IMR-90 (cell line): ENCODE measurements at regions not wholly inside any gene's neighbourhood (a gene's known extent, or its start where the extent isn't known, plus 50 kb on each side); places are given as distances from the start of the nearest gene placed in this dataset.

Source experiments
- ATAC-seq: fragments of 200-7000 bp; cut with Tn5 transposase; 2 replicates; pipeline ENCODE4 v1.9.1; 2020; ENCODE audit warnings: low read depth, mild to moderate bottlenecking, moderate library complexity
- BruUV-seq: library from RNA; stranded (reverse); fragments of 400-500 nt; replicated peaks from 2 replicates; lab custom pipeline; 2021; lab: Mats Ljungman, UMichigan
- CTCF ChIA-PET: fragments of 300-600 bp; formaldehyde crosslinking; extraction: SDS; loops from one replicate; lab custom pipeline; 2021; ENCODE audit warnings: antibody characterized with exemption; lab: Yijun Ruan, JAX
- POLR2A ChIA-PET: fragments of 300-600 bp; sonication (Branson Sonifier 250); formaldehyde crosslinking; loops from one replicate; lab custom pipeline; 2022; ENCODE audit warnings: antibody characterized with exemption; ENCODE audit not compliant: unreplicated experiment; lab: Charles Lee
- DNase-seq: peaks from one replicate; pipeline ENCODE4 v3.0.0; 2013
- H2AFZ ChIP-seq: replicated peaks from 2 replicates; pipeline ENCODE3; 2013; ENCODE audit warnings: low read length, mild to moderate bottlenecking; ENCODE audit not compliant: poor library complexity
- H2AK5ac ChIP-seq: 2 replicates; pipeline ENCODE4 v1.6.1; 2013; ENCODE audit warnings: low read depth, low read length, inconsistent platforms
- H2AK9ac ChIP-seq: replicated peaks from 2 replicates; pipeline ENCODE3; 2013; ENCODE audit warnings: mild to moderate bottlenecking, low read depth, low read length, moderate library complexity; ENCODE audit not compliant: poor library complexity
- H2BK120ac ChIP-seq: 2 replicates; pipeline ENCODE4 v1.6.1; 2013; ENCODE audit warnings: low read depth, low read length, inconsistent platforms
- H2BK15ac ChIP-seq: 3 replicates; pipeline ENCODE4 v1.6.1; 2013; ENCODE audit warnings: low read depth, low read length, inconsistent platforms
- H2BK20ac ChIP-seq: 2 replicates; pipeline ENCODE4 v1.6.1; 2013; ENCODE audit warnings: low read depth, mild to moderate bottlenecking, inconsistent platforms, low read length, moderate library complexity
- H2BK5ac ChIP-seq: 2 replicates; pipeline ENCODE4 v1.6.1; 2013; ENCODE audit warnings: mild to moderate bottlenecking, low read depth, low read length, inconsistent platforms; ENCODE audit not compliant: poor library complexity, severe bottlenecking
- H3K14ac ChIP-seq: replicated peaks from 2 replicates; pipeline ENCODE4 v1.6.1; 2013; ENCODE audit warnings: low read depth, low read length, inconsistent platforms
- H3K18ac ChIP-seq: 2 replicates; pipeline ENCODE4 v1.6.1; 2013; ENCODE audit warnings: low read depth, low read length, control low read depth
- H3K23ac ChIP-seq: 2 replicates; pipeline ENCODE4 v1.6.1; 2013; ENCODE audit warnings: low read depth, low read length, inconsistent platforms
- H3K27ac ChIP-seq: 2 replicates; pipeline ENCODE4 v1.5.1; 2013; ENCODE audit warnings: mild to moderate bottlenecking, control low read depth, low read length; ENCODE audit not compliant: insufficient read depth
- H3K27me3 ChIP-seq: 2 replicates; pipeline ENCODE4 v1.6.1; 2013; ENCODE audit warnings: low read length; ENCODE audit not compliant: control insufficient read depth, insufficient read depth
- H3K36me3 ChIP-seq: 2 replicates; pipeline ENCODE4 v1.6.1; 2013; ENCODE audit warnings: low read length, mixed read lengths; ENCODE audit not compliant: control insufficient read depth, insufficient read depth
- H3K4ac ChIP-seq: 2 replicates; pipeline ENCODE4 v1.6.1; 2013; ENCODE audit warnings: low read depth, low read length, inconsistent platforms
- H3K4me1 ChIP-seq: 2 replicates; pipeline ENCODE4 v1.6.1; 2013; ENCODE audit warnings: low read length, mixed read lengths; ENCODE audit not compliant: control insufficient read depth, insufficient read depth
- H3K4me2 ChIP-seq: 2 replicates; pipeline ENCODE4 v1.6.1; 2013; ENCODE audit warnings: low read depth, mild to moderate bottlenecking, control low read depth, low read length, moderate library complexity
- H3K4me3 ChIP-seq: 2 replicates; pipeline ENCODE4 v1.5.1; 2013; ENCODE audit warnings: low read depth, mild to moderate bottlenecking, control low read depth, low read length, moderate library complexity; ENCODE audit not compliant: insufficient read depth
- H3K56ac ChIP-seq: 2 replicates; pipeline ENCODE4 v1.6.1; 2013; ENCODE audit warnings: low read length, inconsistent platforms; ENCODE audit not compliant: insufficient read depth; ENCODE audit errors: extremely low read depth
- H3K79me1 ChIP-seq, 2 experiments: 2 replicates each; pipeline ENCODE4 v1.6.1; 2013; ENCODE audit warnings: low read length in 2 of 2, inconsistent platforms in 1 of 2, low read depth in 1 of 2
- H3K9ac ChIP-seq: 2 replicates; pipeline ENCODE4 v1.6.1; 2013; ENCODE audit warnings: low read depth, low read length, control low read depth
- H3K9me1 ChIP-seq: 2 replicates; pipeline ENCODE4 v1.6.1; 2013; ENCODE audit warnings: low read length, inconsistent platforms; ENCODE audit not compliant: insufficient read depth
- H3K9me3 ChIP-seq: 2 replicates; pipeline ENCODE4 v1.6.1; 2013; ENCODE audit warnings: low read length; ENCODE audit not compliant: control insufficient read depth, insufficient read depth
- H4K20me1 ChIP-seq: 2 replicates; pipeline ENCODE4 v1.6.1; 2013; ENCODE audit warnings: low read length, inconsistent platforms; ENCODE audit not compliant: insufficient read depth
- H4K5ac ChIP-seq: 2 replicates; pipeline ENCODE4 v1.6.1; 2013; ENCODE audit warnings: mild to moderate bottlenecking, low read depth, low read length, control low read depth
- H4K8ac ChIP-seq, 2 experiments: 2 replicates each; pipeline ENCODE4 v1.6.1; 2013; ENCODE audit warnings: low read depth in 2 of 2, low read length in 2 of 2, control low read depth in 1 of 2, inconsistent platforms in 1 of 2
- H4K91ac ChIP-seq: 2 replicates; pipeline ENCODE4 v1.6.1; 2013; ENCODE audit warnings: low read depth, low read length, inconsistent platforms; ENCODE audit not compliant: insufficient read depth
- CEBPB ChIP-seq: IDR thresholded peaks from 2 replicates; pipeline ENCODE4 v1.6.1; 2012; ENCODE audit warnings: low read depth, low read length, improper control_type of control experiment
- CHD1 ChIP-seq: IDR thresholded peaks from 2 replicates; pipeline ENCODE4 v1.6.1; 2012; ENCODE audit warnings: low read depth, low read length, improper control_type of control experiment
- FOS ChIP-seq: fragments of 150-350 bp; IDR thresholded peaks from 2 replicates; pipeline ENCODE4 v1.6.1; 2016; ENCODE audit warnings: low read depth, low read length
- MAFK ChIP-seq: IDR thresholded peaks from 2 replicates; pipeline ENCODE4 v1.6.1; 2012; ENCODE audit warnings: low read depth, low read length, improper control_type of control experiment
- MAZ ChIP-seq: IDR thresholded peaks from 2 replicates; pipeline ENCODE4 v1.6.1; 2012; ENCODE audit warnings: low read depth, mild to moderate bottlenecking, low read length, improper control_type of control experiment, moderate library complexity, borderline replicate concordance
- MXI1 ChIP-seq: IDR thresholded peaks from 2 replicates; pipeline ENCODE4 v1.6.1; 2012; ENCODE audit warnings: low read depth, mild to moderate bottlenecking, low read length, moderate library complexity, borderline replicate concordance
- NFE2L2 ChIP-seq: fragments of 150-350 bp; IDR thresholded peaks from 2 replicates; pipeline ENCODE4 v1.6.1; 2016; ENCODE audit warnings: low read depth, mild to moderate bottlenecking, low read length
- RAD21 ChIP-seq: IDR thresholded peaks from 2 replicates; pipeline ENCODE4 v1.6.1; 2012; ENCODE audit warnings: low read length, improper control_type of control experiment
- RCOR1 ChIP-seq: IDR thresholded peaks from 2 replicates; pipeline ENCODE4 v1.6.1; 2012; ENCODE audit warnings: mild to moderate bottlenecking, low read length, improper control_type of control experiment; ENCODE audit not compliant: insufficient replicate concordance
- USF2 ChIP-seq: fragments of 150-350 bp; IDR thresholded peaks from 2 replicates; pipeline ENCODE4 v1.6.1; 2017; ENCODE audit warnings: mild to moderate bottlenecking, antibody characterized with exemption, low read length, low read depth
- WGBS, 2 experiments: methylation state at CpG; one replicate each; pipeline versions ENCODE4 v1.1.5 to v1.1.7; 2013; ENCODE audit warnings: missing lambda C conversion rate in 2 of 2; ENCODE audit not compliant: insufficient read length in 1 of 2; ENCODE audit errors: extremely low coverage in 2 of 2; 5-methylcytosine and 5-hydroxymethylcytosine counted together
- dilution Hi-C: fragments of 300-500 bp; cut with HindIII; formaldehyde crosslinking; loops from one replicate; pipeline ENCODE4 v1.14.3; 2018; ENCODE audit warnings: low sequenced_read_pairs; ENCODE audit not compliant: unreplicated experiment
- in situ Hi-C: fragments of 300-500 bp; cut with MboI; formaldehyde crosslinking; loops from 3 replicates; pipeline ENCODE4 v1.14.3; 2019; ENCODE audit warnings: low sequenced_read_pairs, inconsistent platforms, mixed read lengths
- intact Hi-C: fragments of 100-400 bp; cut with micrococcal nuclease; formaldehyde crosslinking; loops from 2 replicates; pipeline ENCODE4 v1.10.0; 2022
- TF ChIP-seq, protein P1 (sequence below): conservative IDR thresholded peaks from 2 replicates; pipeline ENCODE4 v1.5.1; 2012; ENCODE audit warnings: mild to moderate bottlenecking, low read depth, low read length, improper control_type of control experiment

- Histone ChIP-seq H3K9me1 (peaks cover 3% of the 10 kb centered on the region; the same call in 1 of the 2 replicates), H3K18ac (peak overlapping the region; percentile 79; the same call in 1 of the 2 replicates), H2BK20ac (peak overlapping the region; percentile 73), H3K4me2 (peak overlapping the region; percentile 14; the same call in 1 of the 2 replicates), H3K56ac (0 out of 2 replicates have a peak overlapping the region, but pooled peaks have one; percentile 20), H3K4me1 (peaks cover 8% of the 10 kb centered on the region; the same call in 1 of the 2 replicates), H3K27ac (0 out of 2 replicates have a peak overlapping the region, but pooled peaks have one; percentile 3), H3K4me3 (no peak overlapping the region), H2AK5ac (peak overlapping the region; percentile 83), H4K91ac (peak overlapping the region; percentile 53; the same call in 1 of the 2 replicates), H3K27me3 (no peaks in the 10 kb centered on the region), H2BK5ac (peak overlapping the region; percentile 79), H3K14ac (peak overlapping the region; percentile 8), H3K36me3 (no peaks in the 10 kb centered on the region), H3K9me3 (no peaks in the 10 kb centered on the region), H3K9ac (no peak overlapping the region), H2AFZ (peak overlapping the region; percentile 4), H3K23ac (peak overlapping the region; percentile 15; the same call in 1 of the 2 replicates), H4K8ac (peak overlapping the region; percentile 38 to 78; a peak in 3 of 4 replicates), H2BK15ac (peak overlapping the region; percentile 83; the same call in 2 of the 3 replicates), H2BK120ac (peak overlapping the region; percentile 83), H2AK9ac (no peak overlapping the region), H4K20me1 (no peaks in the 10 kb centered on the region), H3K79me1 (peaks cover 0 to 6% of the 10 kb centered on the region in 2 experiments; a peak in 1 of 4 replicates), H3K4ac (peak overlapping the region; percentile 29), H4K5ac (peak overlapping the region; percentile 43)
- dilution Hi-C loops (no loop called here), in situ Hi-C loops (no loop called here), intact Hi-C loops (no loop called here)
- WGBS, 2 experiments, result 90% methylated on average over 2 of the region's 11 CpGs; no CpG with 5 or more reads in 1 of the 2 experiments
- CTCF ChIA-PET, result interaction anchor here (0.9 kb wide), 1 partner anchor 21 kb away, joined by 3 read pairs; no protein-coding TSS in a partner anchor
- ATAC-seq (peak; percentile 94), DNase-seq (peak; percentile 91)
- BruUV-seq, result no TSS peak
- POLR2A ChIA-PET, result no interaction called here
- no peak for TF ChIP-seq USF2
- peak; percentile 85 for TF ChIP-seq MAFK
- TF ChIP-seq FOS, result peak; percentile 66
- TF ChIP-seq RAD21, result no peak
- no peak for TF ChIP-seq MXI1
- TF ChIP-seq RCOR1, result peak; percentile 61
- peak; percentile 82 for TF ChIP-seq NFE2L2
- TF ChIP-seq CHD1, result no peak
- TF ChIP-seq, protein P1, sequence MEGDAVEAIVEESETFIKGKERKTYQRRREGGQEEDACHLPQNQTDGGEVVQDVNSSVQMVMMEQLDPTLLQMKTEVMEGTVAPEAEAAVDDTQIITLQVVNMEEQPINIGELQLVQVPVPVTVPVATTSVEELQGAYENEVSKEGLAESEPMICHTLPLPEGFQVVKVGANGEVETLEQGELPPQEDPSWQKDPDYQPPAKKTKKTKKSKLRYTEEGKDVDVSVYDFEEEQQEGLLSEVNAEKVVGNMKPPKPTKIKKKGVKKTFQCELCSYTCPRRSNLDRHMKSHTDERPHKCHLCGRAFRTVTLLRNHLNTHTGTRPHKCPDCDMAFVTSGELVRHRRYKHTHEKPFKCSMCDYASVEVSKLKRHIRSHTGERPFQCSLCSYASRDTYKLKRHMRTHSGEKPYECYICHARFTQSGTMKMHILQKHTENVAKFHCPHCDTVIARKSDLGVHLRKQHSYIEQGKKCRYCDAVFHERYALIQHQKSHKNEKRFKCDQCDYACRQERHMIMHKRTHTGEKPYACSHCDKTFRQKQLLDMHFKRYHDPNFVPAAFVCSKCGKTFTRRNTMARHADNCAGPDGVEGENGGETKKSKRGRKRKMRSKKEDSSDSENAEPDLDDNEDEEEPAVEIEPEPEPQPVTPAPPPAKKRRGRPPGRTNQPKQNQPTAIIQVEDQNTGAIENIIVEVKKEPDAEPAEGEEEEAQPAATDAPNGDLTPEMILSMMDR, result no peak
- no peak for TF ChIP-seq MAZ
- TF ChIP-seq CEBPB, result 0 out of 2 replicates have a peak, but pooled peaks have one; percentile 27
Observed at GRCh38 chr10:4678023-4678950, 147.7 kb upstream of the AKR1E2 start.
